Lung (tissue), 11 donors: ENCODE measurements at regions not wholly inside any gene's neighbourhood (a gene's known extent, or its start where the extent isn't known, plus 50 kb on each side); places are given as distances from the start of the nearest gene placed in this dataset.

ENCODE experiments used
- ATAC-seq: fragments of 200-7000 bp; cut with Tn5 transposase; one replicate; pipeline ENCODE4 v1.9.1; 2020; ENCODE audit warnings: moderate number of reproducible peaks; ENCODE audit not compliant: insufficient read depth, low FRiP score
- DNase-seq, 3 donors: peaks; one replicate each; pipeline ENCODE4 v3.0.0-alpha.2; 2013 to 2017
- H3K27ac ChIP-seq, 2 donors: one replicate each; pipeline ENCODE4 v1.5.1; 2013; ENCODE audit warnings: mild to moderate bottlenecking in 2 of 2, moderate library complexity in 2 of 2, control low read depth in 1 of 2, inconsistent platforms in 1 of 2, low read depth in 1 of 2, low read length in 1 of 2
- H3K27me3 ChIP-seq, 3 donors: one replicate each; pipeline ENCODE4 v1.5.1; 2013; ENCODE audit warnings: low read length in 2 of 3; ENCODE audit not compliant: control insufficient read depth in 3 of 3, insufficient read depth in 3 of 3
- H3K36me3 ChIP-seq, 4 donors: one replicate each; pipeline ENCODE4 v1.5.1; 2013; ENCODE audit warnings: low read length in 4 of 4, mild to moderate bottlenecking in 1 of 4, moderate library complexity in 1 of 4; ENCODE audit not compliant: control insufficient read depth in 4 of 4, insufficient read depth in 4 of 4
- H3K4me1 ChIP-seq, 5 donors: one replicate each; pipeline ENCODE4 v1.5.1; 2013; ENCODE audit warnings: low read length in 5 of 5, mild to moderate bottlenecking in 2 of 5, moderate library complexity in 1 of 5; ENCODE audit not compliant: control insufficient read depth in 5 of 5, insufficient read depth in 5 of 5
- H3K4me3 ChIP-seq: one replicate; pipeline ENCODE4 v1.5.1; 2013; ENCODE audit warnings: mild to moderate bottlenecking, control low read depth, moderate library complexity
- H3K9ac ChIP-seq, 2 donors: one replicate each; pipeline ENCODE4 v1.5.1; 2013; ENCODE audit warnings: low read length in 2 of 2, control low read depth in 1 of 2; ENCODE audit not compliant: insufficient read depth in 1 of 2
- H3K9me3 ChIP-seq, 4 donors: one replicate each; pipeline ENCODE4 v1.5.1; 2013; ENCODE audit warnings: low read length in 3 of 4, mild to moderate bottlenecking in 1 of 4, moderate library complexity in 1 of 4; ENCODE audit not compliant: control insufficient read depth in 4 of 4, insufficient read depth in 3 of 4
- CTCF ChIP-seq: IDR thresholded peaks from 2 replicates; pipeline ENCODE4 v1.5.1; 2012; ENCODE audit warnings: mild to moderate bottlenecking; ENCODE audit errors: control extremely low read depth, extremely low read depth
- WGBS, 2 donors: extraction: QIAGEN DNeasy Blood & Tissue Kit; methylation state at CpG; one replicate each; pipeline ENCODE4 v1.1.7; 2013; 5-methylcytosine and 5-hydroxymethylcytosine counted together
- donor health status: control.
- donor health status: control.
- donor health status: Bipolar disorder and iron deficiency.
- donor health status: healthy.
- donor health status: DM: yes; HTN: yes; CAD: no.

- H3K4me1 ChIP-seq, result no peaks in the 10 kb centered on the region
These were observed 466.3 kb upstream of the ID4 start for GRCh38 chr6:19370831-19371230.

GRCh38 chr6:19375613-19376012, 461.6 kb upstream of the ID4 start:
- Histone ChIP-seq H3K27ac (no peak overlapping the region), H3K9me3 (no peaks in the 10 kb centered on the region), H3K9ac (no peak overlapping the region), H3K4me1 (no peaks in the 10 kb centered on the region), H3K36me3 (no peaks in the 10 kb centered on the region), H3K4me3 (no peak overlapping the region), H3K27me3 (no peaks in the 10 kb centered on the region)
- ATAC-seq (no peak), DNase-seq (no peak)
- no peak for TF ChIP-seq CTCF

More at GRCh38 chr6:19370831-19371230, 466.3 kb upstream of the ID4 start:
- Histone ChIP-seq H3K9ac (no peak overlapping the region), H3K27me3 (no peaks in the 10 kb centered on the region), H3K9me3 (peaks cover 0 to 4% (median 0%) of the 10 kb centered on the region in 4 donors), H3K36me3 (no peaks in the 10 kb centered on the region), H3K4me3 (no peak overlapping the region), H3K27ac (no peak overlapping the region)
- 34 to 46% methylated on average over 3 of the region's 3 CpGs for WGBS, 2 donors
- DNase-seq, result no peak
- no peak for ATAC-seq
- TF ChIP-seq CTCF, result no peak

GRCh38 chr6:19377722-19378121, 459.4 kb upstream of the ID4 start:
- Histone ChIP-seq H3K36me3 (no peaks in the 10 kb centered on the region), H3K9me3 (no peaks in the 10 kb centered on the region), H3K9ac (no peak overlapping the region), H3K4me1 (no peaks in the 10 kb centered on the region), H3K27me3 (no peaks in the 10 kb centered on the region), H3K4me3 (no peak overlapping the region), H3K27ac (no peak overlapping the region)
- DNase-seq, result no peak
- TF ChIP-seq CTCF, result no peak
- ATAC-seq, result no peak
- WGBS, 2 donors, result 74 to 86% methylated on average over 3 of the region's 3 CpGs

GRCh38 chr6:19380293-19380692, 456.9 kb upstream of the ID4 start:
- H3K9ac ChIP-seq, result no peak overlapping the region
- ATAC-seq (no peak), DNase-seq (no peak)
- 73 to 76% methylated on average over 2 of the region's 2 CpGs for WGBS, 2 donors
- H3K9me3 ChIP-seq, result no peaks in the 10 kb centered on the region
- H3K36me3 ChIP-seq, result no peaks in the 10 kb centered on the region
- H3K27ac ChIP-seq, result no peak overlapping the region
- H3K4me3 ChIP-seq, result no peak overlapping the region
- H3K27me3 ChIP-seq, result no peaks in the 10 kb centered on the region
- H3K4me1 ChIP-seq, result no peaks in the 10 kb centered on the region
- no peak for TF ChIP-seq CTCF
